SK-N-SH (cell line): ENCODE measurements at regions not wholly inside any gene's neighbourhood (a gene's known extent, or its start where the extent isn't known, plus 50 kb on each side); places are given as distances from the start of the nearest gene placed in this dataset.

Experiments used
- CTCF ChIA-PET: fragments of 300-600, 350-600 bp; formaldehyde crosslinking; extraction: SDS; loops from one replicate; lab custom pipeline; 2021; lab: Yijun Ruan, JAX
- POLR2A ChIA-PET: fragments of 350-600 bp; sonication (Branson Sonifier 250); formaldehyde crosslinking; extraction: SDS; loops from one replicate; lab custom pipeline; 2020; ENCODE audit warnings: antibody characterized with exemption, inconsistent platforms; lab: Yijun Ruan, JAX
- DNase-seq: peaks from one replicate; pipeline ENCODE4 v3.0.0; 2012
- H2AFZ ChIP-seq: fragments of 200-600 bp; sonication (generic); 2 replicates; pipeline ENCODE4 v1.8.1; 2016; ENCODE audit warnings: antibody characterized with exemption, mild to moderate bottlenecking, low read depth
- H3F3A ChIP-seq: fragments of 200-600 bp; sonication (generic); replicated peaks from 2 replicates; pipeline ENCODE3; 2016; ENCODE audit warnings: antibody characterized with exemption, mild to moderate bottlenecking; ENCODE audit not compliant: insufficient read depth
- H3K27ac ChIP-seq, 2 experiments: fragments of 200-500 bp in 1 of 2; fragments of 200-600 bp in 1 of 2; sonication (Bioruptor generic) in 1 of 2; sonication (generic), shearing (Covaris generic) in 1 of 2; 2 replicates each; pipeline versions ENCODE4 v1.5.1 to v1.6.1; 2014 to 2016; ENCODE audit warnings: low read depth in 2 of 2, inconsistent platforms in 1 of 2, low read length in 1 of 2, mild to moderate bottlenecking in 1 of 2, mixed read lengths in 1 of 2
- H3K27me3 ChIP-seq: fragments of 200-600 bp; sonication (generic), shearing (Covaris generic); 2 replicates; pipeline ENCODE4 v1.6.1; 2016; ENCODE audit warnings: mixed run types; ENCODE audit not compliant: insufficient read depth
- H3K36me3 ChIP-seq, 2 experiments: fragments of 200-500 bp in 1 of 2; fragments of 200-600 bp in 1 of 2; sonication (Bioruptor generic) in 1 of 2; sonication (generic) in 1 of 2; replicated peaks in 1 of 2; 2 replicates each; pipeline versions ENCODE3 to v1.5.1; 2014 to 2016; ENCODE audit warnings: low read length in 1 of 2, mild to moderate bottlenecking in 1 of 2; ENCODE audit not compliant: insufficient read depth in 2 of 2, control insufficient read depth in 1 of 2
- H3K4me1 ChIP-seq, 2 experiments: fragments of 200-500 bp in 1 of 2; fragments of 200-600 bp in 1 of 2; sonication (Bioruptor generic) in 1 of 2; sonication (generic), shearing (Covaris generic) in 1 of 2; 2 replicates each; pipeline versions ENCODE4 v1.5.1 to v1.6.1; 2014 to 2016; ENCODE audit warnings: low read depth in 1 of 2, low read length in 1 of 2, mixed run types in 1 of 2; ENCODE audit not compliant: insufficient read depth in 2 of 2, control insufficient read depth in 1 of 2
- H3K4me2 ChIP-seq: fragments of 200-600 bp; sonication (generic), shearing (Covaris generic); 2 replicates; pipeline ENCODE4 v1.6.1; 2017; ENCODE audit warnings: mixed run types
- H3K4me3 ChIP-seq, 2 experiments: fragments of 200-500 bp in 1 of 2; fragments of 200-600 bp in 1 of 2; sonication (Bioruptor generic) in 1 of 2; sonication (generic), shearing (Covaris generic) in 1 of 2; 2 replicates each; pipeline versions ENCODE4 v1.5.1 to v1.8.1; 2014 to 2016; ENCODE audit warnings: low read depth in 2 of 2, inconsistent platforms in 1 of 2, low read length in 1 of 2, mild to moderate bottlenecking in 1 of 2, mixed read lengths in 1 of 2, moderate library complexity in 1 of 2
- H3K79me2 ChIP-seq: fragments of 200-600 bp; sonication (generic); 2 replicates; pipeline ENCODE4 v1.8.1; 2017; ENCODE audit warnings: mild to moderate bottlenecking; ENCODE audit not compliant: insufficient read depth
- H3K9ac ChIP-seq: fragments of 200-600 bp; sonication (generic); 2 replicates; pipeline ENCODE4 v1.6.1; 2017; ENCODE audit warnings: mixed run types
- H3K9me2 ChIP-seq: fragments of 200-600 bp; sonication (generic); 2 replicates; pipeline ENCODE4 v1.6.1; 2017; ENCODE audit warnings: mixed run types
- H3K9me3 ChIP-seq: fragments of 200-600 bp; sonication (generic); 2 replicates; pipeline ENCODE4 v1.6.1; 2017; ENCODE audit warnings: mixed run types, mild to moderate bottlenecking, moderate library complexity
- H4K20me1 ChIP-seq: fragments of 200-600 bp; sonication (generic); 2 replicates; pipeline ENCODE4 v1.6.1; 2017; ENCODE audit warnings: mild to moderate bottlenecking, mixed run types; ENCODE audit not compliant: insufficient read depth
- ELF1 ChIP-seq: IDR thresholded peaks from 2 replicates; pipeline ENCODE4 v1.4.0; 2012
- EP300 ChIP-seq, 2 experiments: IDR thresholded peaks; 2 replicates each; pipeline versions ENCODE4 v1.4.0 to v1.6.1; 2012; ENCODE audit warnings: borderline replicate concordance in 1 of 2, low read depth in 1 of 2, low read length in 1 of 2
- FOXJ3 ChIP-seq: sonication (generic); formaldehyde crosslinking; IDR thresholded peaks from 2 replicates; pipeline ENCODE4 v1.5.1; 2020; ENCODE audit warnings: mild to moderate bottlenecking, missing genetic modification reagents
- FOXM1 ChIP-seq: IDR thresholded peaks from 2 replicates; pipeline ENCODE4 v1.4.0; 2012; ENCODE audit warnings: low read depth, mild to moderate bottlenecking
- GABPA ChIP-seq: IDR thresholded peaks from 2 replicates; pipeline ENCODE4 v1.4.0; 2012; ENCODE audit warnings: low read depth, mild to moderate bottlenecking
- GATA2 ChIP-seq: sonication (generic); formaldehyde crosslinking; IDR thresholded peaks from 2 replicates; pipeline ENCODE4 v1.5.0; 2020; ENCODE audit warnings: mild to moderate bottlenecking, missing genetic modification reagents
- JUND ChIP-seq: IDR thresholded peaks from 2 replicates; pipeline ENCODE4 v1.4.0; 2012
- MEF2A ChIP-seq: IDR thresholded peaks from 2 replicates; pipeline ENCODE4 v1.4.0; 2012; ENCODE audit warnings: low read depth, borderline replicate concordance
- MXI1 ChIP-seq: IDR thresholded peaks from 2 replicates; pipeline ENCODE4 v1.6.1; 2012; ENCODE audit warnings: mild to moderate bottlenecking, low read depth, low read length, improper control_type of control experiment
- NRF1 ChIP-seq: IDR thresholded peaks from 2 replicates; pipeline ENCODE4 v1.6.1; 2012; ENCODE audit warnings: low read depth, mild to moderate bottlenecking, low read length
- SMC3 ChIP-seq: IDR thresholded peaks from 2 replicates; pipeline ENCODE4 v1.6.1; 2012; ENCODE audit warnings: low read depth, low read length, improper control_type of control experiment
- TAF1 ChIP-seq: IDR thresholded peaks from 2 replicates; pipeline ENCODE4 v1.6.1; 2012; ENCODE audit warnings: low read depth, mild to moderate bottlenecking, low read length, moderate library complexity, borderline replicate concordance
- TEAD4 ChIP-seq: IDR thresholded peaks from 2 replicates; pipeline ENCODE4 v1.4.0; 2012; ENCODE audit warnings: mild to moderate bottlenecking, borderline replicate concordance; ENCODE audit not compliant: insufficient read depth
- YY1 ChIP-seq: IDR thresholded peaks from 2 replicates; pipeline ENCODE4 v1.4.0; 2012; ENCODE audit warnings: low read depth, mild to moderate bottlenecking
- WGBS: methylation state at CpG from one replicate; pipeline ENCODE4 v1.1.6; 2017; ENCODE audit warnings: low lambda C conversion rate; 5-methylcytosine and 5-hydroxymethylcytosine counted together
- TF ChIP-seq, protein P1 (sequence below): IDR thresholded peaks from 2 replicates; pipeline ENCODE4; 2012
- TF ChIP-seq, protein P2 (sequence below): fragments of 150-350 bp; IDR thresholded peaks from 2 replicates; pipeline ENCODE4 v1.6.1; 2016; ENCODE audit warnings: mild to moderate bottlenecking, low read depth, low read length
- TF ChIP-seq, protein P3 (sequence below): IDR thresholded peaks from 2 replicates; pipeline ENCODE4 v1.4.0; 2012; ENCODE audit warnings: low read depth, borderline replicate concordance
- TF ChIP-seq, protein P4 (sequence below): IDR thresholded peaks from 2 replicates; pipeline ENCODE4 v1.4.0; 2012; ENCODE audit warnings: low read depth, borderline replicate concordance

DNA sequence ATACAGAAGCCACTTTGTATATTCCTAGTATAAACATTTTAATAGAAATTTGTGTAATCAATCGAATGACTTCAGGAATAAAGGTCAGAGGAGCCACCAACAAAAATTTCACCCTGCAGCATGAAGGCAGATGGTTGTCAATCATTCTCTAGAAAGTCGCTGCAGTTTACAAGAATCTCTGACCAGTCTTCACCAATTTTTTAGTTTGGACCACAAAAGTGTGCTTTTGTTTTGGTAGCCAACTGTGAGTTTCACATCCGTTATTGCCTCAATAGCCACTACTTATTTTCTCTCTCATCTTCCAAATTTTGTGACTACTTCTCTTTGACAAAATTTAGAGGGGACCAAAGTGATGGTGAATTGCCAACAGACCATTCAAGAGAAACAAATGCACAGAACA, 1155.6 kb downstream of the AMY1C start:
- Histone ChIP-seq H3K27ac (no peak overlapping the region), H3K4me2 (no peak overlapping the region), H3F3A (no peaks in the 10 kb centered on the region), H2AFZ (no peak overlapping the region), H3K9me3 (no peaks in the 10 kb centered on the region; the same call in 1 of the 2 replicates), H3K27me3 (no peaks in the 10 kb centered on the region), H3K4me1 (no peaks in the 10 kb centered on the region), H4K20me1 (no peaks in the 10 kb centered on the region), H3K4me3 (no peak overlapping the region), H3K36me3 (no peaks in the 10 kb centered on the region), H3K9me2 (no peaks in the 10 kb centered on the region), H3K79me2 (no peaks in the 10 kb centered on the region), H3K9ac (no peak overlapping the region)
- 35% methylated on average over 3 of the region's 3 CpGs for WGBS
- CTCF ChIA-PET: no interaction called here
- DNase-seq: no peak
- POLR2A ChIA-PET: no interaction called here
- no peak for TF ChIP-seq EP300 (IDR thresholded peaks at IDR 0.05; ENCODE audit: borderline replicate concordance in 1 of 2, low read depth in 1 of 2, low read length in 1 of 2)
- no peak for TF ChIP-seq GATA2 (CRISPR knock-in tag)
- TF ChIP-seq MXI1: no peak
- TF ChIP-seq FOXM1: no peak
- TF ChIP-seq ELF1: no peak
- no peak for TF ChIP-seq SMC3
- no peak for TF ChIP-seq YY1
- TF ChIP-seq JUND: no peak
- TF ChIP-seq, protein P1, sequence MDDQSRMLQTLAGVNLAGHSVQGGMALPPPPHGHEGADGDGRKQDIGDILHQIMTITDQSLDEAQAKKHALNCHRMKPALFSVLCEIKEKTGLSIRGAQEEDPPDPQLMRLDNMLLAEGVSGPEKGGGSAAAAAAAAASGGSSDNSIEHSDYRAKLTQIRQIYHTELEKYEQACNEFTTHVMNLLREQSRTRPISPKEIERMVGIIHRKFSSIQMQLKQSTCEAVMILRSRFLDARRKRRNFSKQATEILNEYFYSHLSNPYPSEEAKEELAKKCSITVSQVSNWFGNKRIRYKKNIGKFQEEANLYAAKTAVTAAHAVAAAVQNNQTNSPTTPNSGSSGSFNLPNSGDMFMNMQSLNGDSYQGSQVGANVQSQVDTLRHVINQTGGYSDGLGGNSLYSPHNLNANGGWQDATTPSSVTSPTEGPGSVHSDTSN: no peak
- TF ChIP-seq TAF1: no peak
- no peak for TF ChIP-seq NRF1
- no peak for TF ChIP-seq GABPA
- TF ChIP-seq, protein P2, sequence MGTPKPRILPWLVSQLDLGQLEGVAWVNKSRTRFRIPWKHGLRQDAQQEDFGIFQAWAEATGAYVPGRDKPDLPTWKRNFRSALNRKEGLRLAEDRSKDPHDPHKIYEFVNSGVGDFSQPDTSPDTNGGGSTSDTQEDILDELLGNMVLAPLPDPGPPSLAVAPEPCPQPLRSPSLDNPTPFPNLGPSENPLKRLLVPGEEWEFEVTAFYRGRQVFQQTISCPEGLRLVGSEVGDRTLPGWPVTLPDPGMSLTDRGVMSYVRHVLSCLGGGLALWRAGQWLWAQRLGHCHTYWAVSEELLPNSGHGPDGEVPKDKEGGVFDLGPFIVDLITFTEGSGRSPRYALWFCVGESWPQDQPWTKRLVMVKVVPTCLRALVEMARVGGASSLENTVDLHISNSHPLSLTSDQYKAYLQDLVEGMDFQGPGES: no peak
- no peak for TF ChIP-seq TEAD4
- TF ChIP-seq, protein P3, sequence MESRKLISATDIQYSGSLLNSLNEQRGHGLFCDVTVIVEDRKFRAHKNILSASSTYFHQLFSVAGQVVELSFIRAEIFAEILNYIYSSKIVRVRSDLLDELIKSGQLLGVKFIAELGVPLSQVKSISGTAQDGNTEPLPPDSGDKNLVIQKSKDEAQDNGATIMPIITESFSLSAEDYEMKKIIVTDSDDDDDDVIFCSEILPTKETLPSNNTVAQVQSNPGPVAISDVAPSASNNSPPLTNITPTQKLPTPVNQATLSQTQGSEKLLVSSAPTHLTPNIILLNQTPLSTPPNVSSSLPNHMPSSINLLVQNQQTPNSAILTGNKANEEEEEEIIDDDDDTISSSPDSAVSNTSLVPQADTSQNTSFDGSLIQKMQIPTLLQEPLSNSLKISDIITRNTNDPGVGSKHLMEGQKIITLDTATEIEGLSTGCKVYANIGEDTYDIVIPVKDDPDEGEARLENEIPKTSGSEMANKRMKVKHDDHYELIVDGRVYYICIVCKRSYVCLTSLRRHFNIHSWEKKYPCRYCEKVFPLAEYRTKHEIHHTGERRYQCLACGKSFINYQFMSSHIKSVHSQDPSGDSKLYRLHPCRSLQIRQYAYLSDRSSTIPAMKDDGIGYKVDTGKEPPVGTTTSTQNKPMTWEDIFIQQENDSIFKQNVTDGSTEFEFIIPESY: no peak
- no peak for TF ChIP-seq FOXJ3 (CRISPR knock-in tag)
- TF ChIP-seq, protein P4, sequence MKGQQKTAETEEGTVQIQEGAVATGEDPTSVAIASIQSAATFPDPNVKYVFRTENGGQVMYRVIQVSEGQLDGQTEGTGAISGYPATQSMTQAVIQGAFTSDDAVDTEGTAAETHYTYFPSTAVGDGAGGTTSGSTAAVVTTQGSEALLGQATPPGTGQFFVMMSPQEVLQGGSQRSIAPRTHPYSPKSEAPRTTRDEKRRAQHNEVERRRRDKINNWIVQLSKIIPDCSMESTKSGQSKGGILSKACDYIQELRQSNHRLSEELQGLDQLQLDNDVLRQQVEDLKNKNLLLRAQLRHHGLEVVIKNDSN: no peak
- TF ChIP-seq MEF2A: no peak
